Muscle layer of duodenum (tissue), 2 donors: ENCODE measurements at regions not wholly inside any gene's neighbourhood (a gene's known extent, or its start where the extent isn't known, plus 50 kb on each side); places are given as distances from the start of the nearest gene placed in this dataset.

Experiments used
- H3K27ac ChIP-seq: one replicate; pipeline ENCODE4 v1.7.0; 2013; ENCODE audit warnings: mild to moderate bottlenecking, low read length
- H3K27me3 ChIP-seq: one replicate; pipeline ENCODE4 v1.7.0; 2013; ENCODE audit warnings: low read depth, mild to moderate bottlenecking, control low read depth, low read length
- H3K36me3 ChIP-seq, 2 donors: one replicate each; pipeline ENCODE4 v1.7.0; 2013; ENCODE audit warnings: low read length in 2 of 2, control low read depth in 1 of 2, mild to moderate bottlenecking in 1 of 2; ENCODE audit not compliant: insufficient read depth in 2 of 2, control insufficient read depth in 1 of 2
- H3K4me1 ChIP-seq, 2 donors: one replicate each; pipeline ENCODE4 v1.7.0; 2013; ENCODE audit warnings: low read length in 2 of 2, mild to moderate bottlenecking in 2 of 2, control low read depth in 1 of 2, moderate library complexity in 1 of 2; ENCODE audit not compliant: insufficient read depth in 2 of 2, control insufficient read depth in 1 of 2
- H3K4me3 ChIP-seq, 2 donors: one replicate each; pipeline ENCODE4 v1.7.0; 2013; ENCODE audit warnings: low read length in 2 of 2, low read depth in 1 of 2, mild to moderate bottlenecking in 1 of 2
- H3K9me3 ChIP-seq, 2 donors: one replicate each; pipeline ENCODE4 v1.7.0; 2013; ENCODE audit warnings: low read length in 2 of 2, control low read depth in 1 of 2, mild to moderate bottlenecking in 1 of 2; ENCODE audit not compliant: control insufficient read depth in 1 of 2
- donor health status: healthy.

DNA sequence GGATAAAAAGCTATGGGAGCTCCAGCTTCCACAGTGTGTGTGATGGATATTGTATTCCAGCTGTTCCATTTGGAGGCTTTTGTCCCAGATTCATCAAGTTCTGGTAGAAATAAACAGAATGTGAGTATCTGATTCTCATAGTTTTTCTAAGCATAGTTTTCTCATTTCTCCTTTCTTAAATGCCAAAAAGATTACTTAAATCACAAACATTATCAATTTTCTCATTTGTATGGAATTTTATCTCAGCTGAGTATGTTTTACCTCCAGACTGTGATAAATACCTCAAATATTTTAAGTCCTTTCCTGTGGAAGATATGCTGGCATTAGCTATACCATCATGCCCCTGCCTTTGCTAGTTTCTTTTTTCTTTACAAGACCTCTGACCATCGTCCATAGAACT is 767.3 kb downstream of the TFAP2A start:
- no peaks in the 10 kb centered on the region for H3K27me3 ChIP-seq
- no peaks in the 10 kb centered on the region for H3K36me3 ChIP-seq
- no peak overlapping the region for H3K4me3 ChIP-seq
- no peaks in the 10 kb centered on the region for H3K9me3 ChIP-seq
- H3K4me1 ChIP-seq, result no peaks in the 10 kb centered on the region
- no peak overlapping the region for H3K27ac ChIP-seq

GRCh38 chr6:9647071-9647445 is 767.8 kb downstream of the TFAP2A start:
- H3K4me1 ChIP-seq, result no peaks in the 10 kb centered on the region
- H3K4me3 ChIP-seq, result no peak overlapping the region
- H3K27ac ChIP-seq, result no peak overlapping the region
- H3K36me3 ChIP-seq, result no peaks in the 10 kb centered on the region
- no peaks in the 10 kb centered on the region for H3K27me3 ChIP-seq
- no peaks in the 10 kb centered on the region for H3K9me3 ChIP-seq

GRCh38 chr6:9646342-9647070 is 768.4 kb downstream of the TFAP2A start:
- no peaks in the 10 kb centered on the region for H3K9me3 ChIP-seq
- H3K27me3 ChIP-seq, result no peaks in the 10 kb centered on the region
- H3K4me3 ChIP-seq, result no peak overlapping the region
- H3K36me3 ChIP-seq, result no peaks in the 10 kb centered on the region
- H3K4me1 ChIP-seq, result no peaks in the 10 kb centered on the region
- H3K27ac ChIP-seq, result no peak overlapping the region

DNA sequence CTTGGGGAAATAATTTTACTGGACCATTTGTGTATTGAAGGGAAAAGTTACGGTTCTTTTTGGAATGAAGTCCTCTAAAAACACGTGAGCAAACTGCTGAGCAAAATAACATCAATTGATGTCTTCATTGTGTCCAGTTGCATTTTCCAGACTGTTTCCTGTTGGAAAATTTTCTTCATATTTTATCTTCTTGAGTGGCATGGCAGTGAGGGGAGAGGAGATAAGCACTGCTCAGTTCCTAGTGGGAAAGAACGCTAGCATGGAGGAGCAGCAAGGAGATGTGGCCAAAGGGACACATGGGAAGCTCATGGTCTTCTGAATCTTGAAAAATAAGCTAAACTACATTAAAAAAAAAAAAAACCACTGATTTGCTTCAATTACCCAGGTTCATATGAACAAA is 776.0 kb downstream of the TFAP2A start:
- H3K27me3 ChIP-seq, result no peaks in the 10 kb centered on the region
- H3K9me3 ChIP-seq, result no peaks in the 10 kb centered on the region
- H3K4me3 ChIP-seq, result no peak overlapping the region
- H3K27ac ChIP-seq, result no peak overlapping the region
- no peaks in the 10 kb centered on the region for H3K36me3 ChIP-seq
- no peaks in the 10 kb centered on the region for H3K4me1 ChIP-seq

DNA sequence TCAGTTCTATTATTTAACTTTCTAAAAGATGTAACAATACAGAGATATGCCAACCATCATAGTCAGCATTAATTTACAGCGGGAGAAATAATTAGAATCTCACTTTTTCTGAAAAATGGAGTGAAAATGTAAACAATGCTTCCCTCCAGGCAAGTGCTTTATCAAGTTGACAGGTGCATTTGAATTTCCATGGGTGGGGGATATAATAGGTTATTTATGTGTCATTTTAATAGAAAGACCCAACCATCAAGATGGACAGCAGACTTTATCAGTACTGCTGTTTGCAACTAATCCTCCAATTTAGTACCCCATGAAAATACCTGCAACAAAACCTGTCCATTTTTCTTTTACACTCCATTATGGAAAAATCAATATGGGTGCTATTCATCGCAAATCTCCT is 780.1 kb downstream of the TFAP2A start:
- H3K4me1 ChIP-seq, result no peaks in the 10 kb centered on the region
- H3K27me3 ChIP-seq, result no peaks in the 10 kb centered on the region
- H3K27ac ChIP-seq, result no peak overlapping the region
- H3K9me3 ChIP-seq, result peaks cover 0 to 3% of the 10 kb centered on the region in 2 donors
- no peak overlapping the region for H3K4me3 ChIP-seq
- no peaks in the 10 kb centered on the region for H3K36me3 ChIP-seq

- Histone ChIP-seq H3K27me3 (no peaks in the 10 kb centered on the region), H3K9me3 (peaks cover 0 to 7% of the 10 kb centered on the region in 2 donors), H3K36me3 (no peaks in the 10 kb centered on the region), H3K4me3 (no peak overlapping the region), H3K4me1 (no peaks in the 10 kb centered on the region), H3K27ac (no peak overlapping the region)
Measured at GRCh38 chr6:9632026-9632425, 782.8 kb downstream of the TFAP2A start.

GRCh38 chr6:9628819-9629218 is 786.1 kb downstream of the TFAP2A start:
- Histone ChIP-seq H3K4me3 (no peak overlapping the region), H3K27me3 (no peaks in the 10 kb centered on the region), H3K9me3 (peaks cover 0 to 10% of the 10 kb centered on the region in 2 donors), H3K27ac (no peak overlapping the region), H3K36me3 (no peaks in the 10 kb centered on the region), H3K4me1 (no peaks in the 10 kb centered on the region)

- no peaks in the 10 kb centered on the region for H3K36me3 ChIP-seq
- no peaks in the 10 kb centered on the region for H3K27me3 ChIP-seq
- no peak overlapping the region for H3K27ac ChIP-seq
- H3K4me1 ChIP-seq, result no peaks in the 10 kb centered on the region
- H3K4me3 ChIP-seq, result no peak overlapping the region
- H3K9me3 ChIP-seq, result peaks cover 0 to 10% of the 10 kb centered on the region in 2 donors
Measured at GRCh38 chr6:9627916-9628315, 787.0 kb downstream of the TFAP2A start.

DNA sequence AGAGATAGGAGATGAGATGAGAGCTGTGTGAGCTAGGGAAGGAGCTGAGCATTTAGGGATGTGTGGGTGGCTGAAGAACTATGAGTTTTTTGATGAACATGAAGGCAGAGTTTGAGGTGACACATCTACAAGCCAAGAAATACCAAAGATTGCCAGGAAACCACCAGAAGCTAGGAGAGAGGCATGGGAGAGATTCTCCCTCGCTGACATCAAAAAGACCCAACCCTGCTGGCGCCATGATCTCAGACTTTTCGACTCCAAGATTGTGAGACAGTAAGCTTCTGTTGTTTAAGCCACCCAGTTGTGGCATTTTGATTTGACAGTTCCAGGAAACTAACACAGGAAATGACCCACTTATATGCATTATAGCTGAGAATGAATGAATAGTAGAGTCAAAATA is 790.9 kb downstream of the TFAP2A start:
- Histone ChIP-seq H3K27me3 (no peaks in the 10 kb centered on the region), H3K9me3 (peaks cover 0 to 7% of the 10 kb centered on the region in 2 donors), H3K4me3 (no peak overlapping the region), H3K4me1 (no peaks in the 10 kb centered on the region), H3K27ac (no peak overlapping the region), H3K36me3 (no peaks in the 10 kb centered on the region)

DNA sequence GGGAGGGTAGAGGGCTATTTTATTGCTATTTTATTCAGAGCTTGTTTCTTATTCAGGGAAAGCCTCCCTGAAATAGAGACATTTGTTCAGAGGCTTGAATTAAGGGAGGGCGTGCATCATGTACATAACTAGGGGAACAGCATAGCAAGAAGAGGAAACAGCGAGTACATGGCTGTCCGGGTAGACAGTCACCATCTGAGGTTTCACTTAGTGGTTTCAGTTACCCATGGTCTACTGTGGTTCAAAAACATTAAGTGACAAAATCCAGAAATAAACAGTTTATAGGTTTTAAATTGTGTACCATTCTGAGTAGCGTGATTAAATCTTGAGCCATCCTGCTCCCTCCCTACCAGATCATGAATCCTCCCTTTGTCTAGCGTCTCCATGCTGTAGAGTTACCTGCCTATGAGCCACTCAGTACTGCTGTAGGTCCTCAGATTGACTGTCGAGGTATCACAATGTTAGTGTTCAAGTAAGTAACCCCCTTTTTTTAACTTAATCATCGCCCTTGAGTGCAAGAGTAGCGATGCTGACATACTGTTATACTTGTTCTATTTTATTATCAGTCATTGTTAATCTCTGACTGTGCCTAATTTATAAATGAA is 791.5 kb downstream of the TFAP2A start:
- Histone ChIP-seq H3K4me1 (no peaks in the 10 kb centered on the region), H3K27ac (no peak overlapping the region), H3K4me3 (no peak overlapping the region), H3K27me3 (no peaks in the 10 kb centered on the region), H3K9me3 (peaks cover 0 to 7% of the 10 kb centered on the region in 2 donors), H3K36me3 (no peaks in the 10 kb centered on the region)

GRCh38 chr6:9621276-9621675 is 793.6 kb downstream of the TFAP2A start:
- Histone ChIP-seq H3K4me3 (no peak overlapping the region), H3K27ac (no peak overlapping the region), H3K4me1 (no peaks in the 10 kb centered on the region), H3K9me3 (peaks cover 0 to 3% of the 10 kb centered on the region in 2 donors), H3K36me3 (no peaks in the 10 kb centered on the region), H3K27me3 (no peaks in the 10 kb centered on the region)

GRCh38 chr6:9620687-9621086 is 794.2 kb downstream of the TFAP2A start:
- Histone ChIP-seq H3K4me3 (no peak overlapping the region), H3K27me3 (no peaks in the 10 kb centered on the region), H3K27ac (no peak overlapping the region), H3K36me3 (no peaks in the 10 kb centered on the region), H3K4me1 (no peaks in the 10 kb centered on the region), H3K9me3 (peaks cover 0 to 3% of the 10 kb centered on the region in 2 donors)
